ENCODE measurements at regions not wholly inside any gene's neighbourhood (a gene's known extent, or its start where the extent isn't known, plus 50 kb on each side); places are given as distances from the start of the nearest gene placed in this dataset.
"Not testable (repeated sequence)": the region's sequence is repeated elsewhere in the genome, so short reads cannot be mapped to it uniquely, and the experiment has no call there.

DNA sequence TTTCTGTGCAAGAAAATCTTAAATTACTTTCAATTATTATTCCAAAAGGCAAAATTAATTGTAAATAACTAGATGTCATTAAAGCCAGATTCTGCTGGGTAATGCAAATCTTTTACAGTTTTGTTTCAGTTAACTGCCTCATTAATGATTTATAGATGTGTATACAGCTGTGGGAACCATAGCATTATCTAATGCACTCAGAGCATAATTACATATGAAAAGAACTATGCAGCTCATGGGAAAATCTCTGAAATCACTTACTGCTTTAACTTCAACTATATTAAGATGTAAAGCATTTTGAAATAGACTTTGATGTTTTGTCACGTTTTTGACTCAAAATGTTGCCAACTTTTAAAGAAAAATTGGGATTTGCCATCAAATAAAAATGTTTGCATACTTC lies 630.3 kb upstream of the KLHL4 start:
- DNase-seq: no peak

DNA sequence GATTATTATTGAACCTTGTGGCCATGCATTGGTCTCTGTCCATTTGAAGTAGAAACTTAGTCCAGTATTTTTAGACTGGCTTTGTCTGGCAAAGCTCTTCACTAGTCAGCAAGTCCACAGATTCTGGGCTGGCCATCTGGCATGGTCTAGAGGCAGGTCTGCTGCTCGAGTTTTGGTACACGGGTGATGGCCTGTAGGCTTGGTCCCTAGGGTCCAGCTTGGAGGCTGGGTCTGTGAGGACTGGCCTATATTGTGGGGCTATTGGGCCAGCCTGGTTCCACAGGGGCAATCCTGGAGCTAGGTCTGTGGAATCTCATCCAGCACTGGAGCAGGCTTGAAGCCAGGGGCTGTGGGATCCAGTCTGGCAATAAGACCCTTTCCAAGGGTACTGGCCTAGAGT lies 607.6 kb upstream of the KLHL4 start:
- no peak for DNase-seq

DNA sequence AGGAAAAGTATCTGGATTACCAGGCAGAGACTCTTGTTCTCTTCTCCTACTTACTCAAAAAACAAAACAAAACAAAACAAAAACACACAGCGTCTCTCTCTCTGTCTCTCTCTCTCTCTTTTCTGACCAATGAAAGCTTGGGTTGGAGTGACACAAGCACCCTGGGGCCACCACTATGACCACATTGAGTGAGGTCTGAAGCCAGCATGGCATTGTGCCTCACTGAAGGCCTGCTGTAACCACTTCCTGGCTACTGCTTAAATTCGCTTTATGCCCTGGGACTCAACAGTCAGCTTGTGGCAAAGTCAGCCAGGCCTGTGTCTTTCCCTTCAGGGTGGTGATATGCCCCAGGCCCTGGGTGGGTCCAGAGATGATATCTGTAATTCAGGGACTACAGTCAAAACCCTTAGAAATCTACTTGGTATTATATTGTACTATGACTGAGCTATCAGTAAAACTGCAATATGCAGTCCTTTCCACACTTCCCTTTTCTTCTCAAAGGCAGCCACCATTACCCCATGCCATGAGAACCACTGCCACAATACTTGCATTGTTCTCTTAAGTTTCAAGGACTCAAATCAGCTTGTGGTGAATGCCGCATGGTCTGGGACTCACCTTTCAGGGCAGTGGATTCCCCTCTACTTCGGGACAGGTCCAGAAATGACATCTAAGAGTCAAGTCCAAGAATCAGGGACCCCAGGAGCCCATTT lies 606.8 kb upstream of the KLHL4 start:
- peak; percentile 1 for DNase-seq

DNA sequence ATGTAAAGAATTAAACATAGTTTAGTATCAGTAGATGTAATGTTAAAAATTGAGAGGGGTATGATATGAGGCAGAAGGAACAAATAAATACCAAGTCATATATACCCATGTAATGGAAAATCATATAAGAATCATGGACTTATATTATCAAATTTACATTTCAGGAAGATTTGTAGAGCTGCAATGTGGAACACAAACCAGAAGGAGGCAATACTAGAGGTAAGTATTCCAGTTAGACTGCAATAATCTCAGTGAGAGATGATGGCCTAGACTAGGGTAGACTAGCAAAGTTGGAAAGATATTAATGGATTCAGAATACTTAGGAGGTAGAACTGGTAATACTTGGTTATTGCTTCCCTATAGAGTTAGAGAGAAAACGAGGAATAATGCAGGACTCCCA lies 603.0 kb upstream of the KLHL4 start:
- DNase-seq: no peak

DNA sequence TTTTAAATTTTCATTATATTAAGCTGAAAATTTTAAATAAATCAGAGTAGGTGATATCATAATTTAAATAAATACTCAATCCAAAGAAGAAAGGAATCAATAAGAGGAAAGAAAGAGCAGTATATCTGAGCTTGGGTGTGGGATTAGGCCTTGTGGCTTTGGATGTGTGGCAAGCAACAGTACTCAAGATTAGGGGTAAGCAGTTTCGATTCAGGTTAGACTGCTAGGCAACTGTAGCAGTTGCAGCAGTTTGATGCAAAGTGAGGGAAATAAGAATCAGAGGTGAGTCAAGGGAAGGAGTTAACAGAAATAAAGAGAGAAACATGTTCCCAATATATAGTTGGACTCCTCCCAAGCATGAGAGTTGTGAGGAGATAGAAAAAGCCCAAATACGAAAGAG lies 599.6 kb upstream of the KLHL4 start:
- no peak for DNase-seq

DNA sequence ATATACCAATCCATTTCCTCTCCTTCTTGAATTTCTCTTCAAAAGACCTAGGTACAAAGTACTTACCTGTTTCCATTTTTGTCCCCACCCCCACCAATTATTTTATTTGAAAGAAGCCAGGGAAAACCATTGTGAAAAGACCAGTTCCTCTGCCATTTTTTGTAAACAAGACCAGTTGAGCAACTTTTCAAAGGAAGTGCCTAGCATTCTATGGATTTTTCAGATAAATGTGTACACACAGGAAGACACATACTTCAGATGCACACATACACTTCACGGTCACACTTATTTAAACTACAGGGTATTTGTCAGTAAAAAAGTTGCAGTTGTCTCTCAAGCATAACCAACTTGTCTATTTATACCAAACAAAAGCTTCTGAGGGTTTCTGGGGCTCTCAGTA lies 587.2 kb upstream of the KLHL4 start:
- no peak for DNase-seq

DNA sequence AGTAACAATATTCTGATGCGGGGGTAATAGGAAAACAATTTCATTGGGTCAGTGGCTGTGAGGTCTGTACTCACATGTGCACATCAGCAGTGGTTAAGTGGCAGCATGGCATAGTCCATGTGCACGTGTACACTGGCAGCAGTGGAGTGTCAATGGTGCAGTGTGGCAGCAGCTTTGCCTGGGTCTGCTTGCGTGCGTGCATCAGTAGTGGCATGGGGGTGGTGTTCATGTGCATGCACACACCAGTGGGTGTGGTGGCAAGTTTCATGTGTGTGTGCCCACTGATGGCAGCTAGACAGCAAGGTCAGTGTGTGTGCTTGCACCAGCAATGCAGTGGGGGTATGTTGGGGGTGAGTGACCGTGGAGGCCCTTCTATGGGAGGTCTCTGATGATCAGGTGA lies 581.6 kb upstream of the KLHL4 start:
- no peak for DNase-seq

DNA sequence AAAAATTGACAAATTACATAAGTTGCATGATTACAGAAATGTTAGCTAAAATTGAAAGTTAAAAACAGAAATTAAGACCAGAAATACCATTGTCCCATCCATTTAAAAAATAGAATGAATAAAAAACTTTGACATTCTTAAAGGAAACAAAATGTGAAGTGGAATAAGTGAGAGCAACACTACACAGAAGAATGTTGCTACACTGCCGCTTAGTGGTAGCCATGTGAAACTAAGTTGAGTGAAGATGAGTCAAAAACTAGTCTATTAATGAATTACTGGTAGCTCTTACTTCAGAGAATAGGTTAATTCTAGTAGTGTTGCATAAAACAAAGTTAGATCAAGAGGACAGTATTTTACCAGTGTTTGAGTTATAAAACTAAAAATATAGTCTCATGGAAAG lies 571.0 kb upstream of the KLHL4 start:
- peak; percentile 19 to 42 for DNase-seq

DNA sequence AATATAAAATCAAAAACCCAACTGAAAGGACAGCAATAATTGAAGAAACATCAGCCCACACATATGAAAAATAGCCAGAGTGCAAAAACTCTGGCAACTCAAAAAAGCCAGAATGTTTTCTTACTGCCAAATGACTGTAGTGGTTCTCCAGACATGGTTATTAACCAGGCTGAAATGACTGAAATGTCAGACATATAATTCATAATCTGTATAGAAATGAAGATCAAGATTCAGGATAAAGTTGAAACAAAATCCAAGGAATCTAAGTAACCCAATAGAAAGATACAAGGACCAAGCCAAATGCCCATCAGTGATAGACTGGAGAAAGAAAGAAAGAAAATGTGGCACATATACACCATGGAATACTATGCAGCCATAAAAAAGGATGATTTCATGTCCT lies 553.3 kb upstream of the KLHL4 start:
- no peak for DNase-seq

DNA sequence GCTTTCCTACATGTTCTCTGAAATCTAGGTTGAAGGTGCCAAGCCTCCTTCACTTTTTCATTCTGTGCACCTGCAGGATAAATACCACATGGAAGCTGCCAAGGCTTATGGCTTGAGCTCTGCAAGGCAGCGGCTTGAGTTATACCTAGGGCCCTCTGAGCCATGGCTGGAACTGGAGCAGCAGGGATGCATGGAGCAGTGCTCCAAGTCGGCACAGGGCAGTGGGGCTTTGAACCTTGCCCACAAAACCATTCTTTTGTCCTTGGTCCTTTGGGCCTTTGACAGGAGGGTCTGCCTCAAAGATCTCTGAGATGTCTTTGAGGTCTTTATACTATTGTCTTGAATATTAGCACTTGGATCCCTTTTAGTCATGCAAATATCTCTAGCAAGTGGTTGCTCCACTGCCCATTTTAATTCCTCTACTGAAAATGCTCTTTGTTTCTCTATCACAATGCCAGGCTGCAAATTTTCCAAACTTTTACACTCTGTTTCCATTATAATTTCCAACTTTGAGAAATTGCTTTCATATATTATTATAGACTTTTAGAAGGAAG lies 536.2 kb upstream of the KLHL4 start:
- no peak for DNase-seq

DNA sequence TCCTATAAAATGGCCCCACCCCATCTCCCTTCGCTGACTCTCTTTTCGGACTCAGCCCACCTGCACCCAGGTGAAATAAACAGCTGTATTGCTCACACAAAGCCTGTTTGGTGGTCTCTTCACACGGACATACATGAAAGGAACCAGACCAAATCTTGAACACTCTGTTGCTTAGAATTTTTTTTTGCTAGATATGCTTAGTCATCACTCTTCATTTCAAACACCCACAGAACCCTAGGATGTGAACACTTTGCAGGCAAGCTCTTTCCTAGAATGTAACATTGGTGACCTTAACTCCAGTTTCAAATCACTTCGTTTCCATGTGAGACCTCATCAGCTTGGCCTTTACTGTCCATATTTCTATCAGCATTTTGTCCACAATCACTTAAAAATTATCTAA lies 530.3 kb upstream of the KLHL4 start:
- DNase-seq: not testable (repeated sequence)

DNA sequence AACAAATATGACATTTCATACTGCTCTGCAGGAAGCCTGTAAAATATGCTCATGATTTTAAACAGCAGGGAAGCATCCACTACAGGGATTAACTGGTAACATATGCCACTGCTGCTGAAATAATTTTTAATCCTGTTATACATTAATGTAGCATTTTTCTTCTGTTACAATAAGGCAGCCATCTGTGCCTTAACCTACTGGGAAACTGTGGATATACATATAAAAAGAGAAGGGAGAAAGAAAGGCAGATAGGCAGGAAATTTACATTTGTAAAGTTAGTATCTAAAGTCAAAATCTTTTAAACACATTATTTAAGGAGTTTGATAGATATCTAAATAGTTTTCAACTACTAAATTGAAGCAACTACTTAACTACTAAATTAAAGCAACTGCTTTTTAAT lies 514.6 kb upstream of the KLHL4 start:
- DNase-seq: no peak

DNA sequence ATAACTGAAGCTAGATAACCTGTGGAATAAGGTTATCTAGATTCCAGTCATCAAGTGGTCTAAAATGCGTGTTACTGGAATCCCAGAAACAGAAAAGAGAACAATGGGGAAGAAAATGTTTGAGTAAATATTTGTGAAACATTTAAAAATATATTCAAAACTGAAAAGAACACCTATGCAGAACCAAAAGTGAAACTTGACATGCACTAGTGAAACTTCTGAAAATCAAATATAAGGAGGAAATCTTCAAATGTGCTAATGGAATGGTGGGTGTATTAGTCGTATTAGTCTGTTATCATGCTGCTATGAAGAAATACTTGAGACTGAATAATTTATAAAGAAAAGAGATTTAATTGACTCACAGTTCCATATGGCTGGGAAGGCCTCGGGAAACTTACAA lies 512.4 kb upstream of the KLHL4 start:
- no peak for DNase-seq

DNA sequence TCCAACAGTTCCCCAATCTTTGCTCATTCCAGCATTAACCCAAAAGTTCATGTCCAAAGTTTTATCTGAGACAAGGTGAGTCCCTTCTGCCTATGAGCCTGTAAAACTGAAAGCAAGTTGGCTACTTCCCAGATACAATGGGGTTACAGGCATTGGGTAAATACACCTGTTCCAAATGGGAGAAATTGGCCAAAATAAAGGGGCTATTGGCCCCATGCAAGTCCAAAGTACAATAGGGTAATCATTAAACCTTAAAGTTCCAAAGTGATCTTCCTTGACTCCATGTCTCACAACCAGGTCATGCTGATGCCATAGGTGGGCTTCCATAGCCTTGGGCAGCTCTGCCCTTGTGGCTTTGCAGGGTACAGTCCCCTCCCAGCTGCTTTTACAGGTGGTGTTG lies 511.7 kb upstream of the KLHL4 start:
- no peak for DNase-seq

DNA sequence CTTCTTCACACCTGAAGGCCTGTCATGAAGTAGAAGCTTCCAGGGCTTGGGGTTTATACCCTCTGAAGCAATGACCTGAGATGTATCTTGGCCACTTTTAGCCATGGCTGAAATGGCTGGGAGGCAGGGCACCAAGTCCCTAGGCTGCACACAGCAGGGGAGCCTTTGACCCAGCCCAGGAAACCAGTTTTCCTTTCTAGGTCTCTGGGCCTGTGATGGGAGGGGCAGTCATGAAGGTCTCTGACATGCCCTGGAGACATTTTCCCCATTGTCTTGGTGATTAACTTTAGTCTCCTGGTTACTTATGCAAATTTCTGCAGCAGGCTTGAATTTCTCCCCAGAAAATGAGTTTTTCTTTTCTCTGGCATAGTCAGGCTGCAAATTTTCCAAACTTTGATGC lies 511.0 kb upstream of the KLHL4 start:
- no peak for DNase-seq

DNA sequence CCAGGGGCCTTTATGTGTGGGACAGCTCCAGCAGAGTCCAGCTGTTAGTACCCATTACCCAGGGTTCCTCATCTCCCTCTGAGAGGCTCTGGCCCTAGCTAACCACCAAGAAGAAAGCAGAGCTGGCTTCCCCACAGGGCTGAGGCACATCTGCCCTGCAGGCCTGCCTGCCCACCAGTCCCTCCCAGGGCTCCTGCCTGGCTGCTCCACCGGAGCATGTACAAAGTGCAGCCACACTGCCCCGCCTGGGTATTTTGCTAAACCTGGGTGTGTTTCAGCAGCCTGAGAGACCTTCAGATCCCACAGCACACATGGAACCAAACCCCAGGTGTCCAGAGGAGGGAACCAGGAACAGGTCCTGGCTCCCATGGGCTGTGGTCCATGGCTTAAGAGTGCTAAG lies 500.4 kb upstream of the KLHL4 start:
- DNase-seq: no peak

DNA sequence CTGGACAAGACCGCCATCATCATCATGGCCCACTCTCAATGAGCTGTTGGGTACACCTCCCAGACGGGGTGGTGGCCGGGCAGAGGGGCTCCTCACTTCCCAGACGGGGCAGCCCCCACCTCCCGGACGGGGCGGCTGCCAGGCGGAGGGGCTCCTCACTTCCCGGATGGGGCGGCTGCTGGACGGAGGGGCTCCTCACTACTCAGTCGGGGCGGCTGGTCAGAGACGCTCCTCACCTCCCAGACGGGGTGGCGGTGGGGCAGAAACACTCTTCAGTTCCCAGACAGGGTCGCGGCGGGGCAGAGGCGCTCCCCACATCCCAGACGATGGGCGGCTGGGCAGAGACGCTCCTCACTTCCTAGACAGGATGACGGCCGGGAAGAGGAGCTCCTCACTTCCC lies 484.5 kb upstream of the KLHL4 start:
- DNase-seq: not testable (repeated sequence)

DNA sequence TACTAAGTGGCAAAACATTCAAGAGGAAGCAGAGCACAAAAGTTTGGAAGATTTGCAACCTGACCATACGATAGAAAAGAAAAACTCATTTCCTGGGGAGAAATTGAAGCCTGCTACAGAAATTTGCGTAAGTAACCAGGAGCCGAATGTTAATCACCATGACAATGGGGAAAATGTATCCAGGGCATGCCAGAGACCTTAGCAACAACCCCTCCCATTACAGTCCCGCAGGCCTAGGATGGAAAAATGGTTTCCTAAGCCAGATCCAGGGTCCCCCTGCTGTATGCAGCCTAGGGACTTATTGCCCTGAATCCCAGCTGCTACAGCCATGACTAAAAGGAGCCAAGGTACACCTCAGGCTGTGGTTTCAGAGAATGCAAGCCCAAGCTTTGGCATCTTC lies 472.2 kb upstream of the KLHL4 start:
- DNase-seq: no peak

DNA sequence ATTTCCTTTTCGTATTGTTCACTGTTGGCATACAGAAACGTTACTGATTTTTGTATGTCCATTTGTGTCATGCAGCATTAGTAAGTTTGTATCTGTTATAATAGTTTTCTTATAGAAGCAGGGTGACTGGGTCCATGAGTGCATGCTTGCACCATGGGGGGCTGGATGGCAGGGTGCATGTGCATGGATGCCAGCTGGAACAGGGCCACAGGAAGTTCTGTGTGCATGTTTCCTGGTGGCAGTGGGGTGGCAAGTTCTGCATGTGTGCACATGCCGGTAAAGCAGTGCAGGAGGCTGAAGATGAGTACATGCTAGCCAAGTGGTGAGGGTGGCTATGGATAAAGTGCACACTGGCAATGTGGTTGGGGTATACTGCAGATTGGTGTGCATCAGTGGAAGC lies 468.0 kb upstream of the KLHL4 start:
- no peak for DNase-seq

DNA sequence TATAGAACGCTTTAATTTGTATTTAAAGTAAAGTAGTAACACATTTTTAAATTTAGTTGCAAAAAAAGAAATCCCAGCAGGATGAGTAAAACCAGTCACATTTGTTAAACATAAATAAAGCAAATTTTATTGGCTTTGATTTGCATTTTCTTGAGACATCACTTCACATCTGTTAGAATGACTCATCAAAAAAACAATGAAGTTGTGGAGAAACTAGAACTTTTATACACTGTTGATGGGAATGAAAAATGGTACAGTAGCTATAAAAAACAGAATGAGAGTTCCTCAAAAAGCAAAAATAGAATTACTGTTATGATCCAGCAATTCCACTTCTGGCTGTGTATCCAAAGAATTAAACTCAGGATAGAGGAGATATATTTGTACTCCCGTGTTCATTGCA lies 454.0 kb upstream of the KLHL4 start:
- no peak for DNase-seq

DNA sequence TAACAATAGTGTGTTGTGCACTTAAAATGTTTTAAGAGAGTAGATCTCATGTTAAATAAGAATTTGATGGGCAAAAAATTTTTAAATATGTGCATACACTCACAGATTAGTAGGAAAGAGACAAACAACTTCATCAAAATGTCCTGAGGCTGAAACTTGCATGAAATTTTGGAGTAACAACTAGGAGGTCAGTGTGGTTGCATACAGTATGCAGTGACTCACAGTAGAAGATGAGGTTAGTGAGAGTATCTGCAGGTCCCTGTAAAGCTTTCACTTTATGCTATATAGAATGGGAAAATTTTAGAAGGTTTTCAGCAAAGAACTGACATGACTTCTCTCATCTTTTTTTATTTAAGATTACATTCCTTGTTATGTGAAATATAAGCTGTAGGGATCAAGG lies 453.1 kb upstream of the KLHL4 start:
- no peak for DNase-seq

DNA sequence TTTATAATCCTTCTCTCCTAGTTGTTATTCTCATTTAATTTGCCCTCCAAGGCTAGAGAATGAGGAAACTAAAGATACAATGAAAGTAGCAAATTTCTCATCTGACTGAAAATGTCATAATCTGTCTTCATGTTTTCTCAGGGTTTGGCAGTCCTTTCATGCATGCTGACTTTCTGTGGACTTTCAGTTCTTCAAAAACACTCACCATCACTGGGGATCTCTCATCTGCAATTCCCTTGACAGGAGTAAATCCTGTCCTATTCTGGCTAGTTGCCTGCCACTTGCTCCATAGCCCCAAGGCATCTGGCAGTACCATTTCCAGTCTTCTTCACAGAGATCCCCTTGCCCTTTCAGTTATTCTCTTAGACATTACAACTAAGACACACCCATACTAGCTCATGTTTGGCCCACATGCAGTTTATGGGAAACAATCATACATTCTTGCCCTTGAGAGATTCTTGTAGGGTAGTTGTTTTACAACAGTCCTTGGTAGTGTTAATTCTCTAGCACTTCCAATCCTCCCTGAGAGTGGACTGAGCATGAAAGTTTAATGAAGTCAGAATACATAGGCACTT lies 449.7 kb upstream of the KLHL4 start:
- no peak for DNase-seq

DNA sequence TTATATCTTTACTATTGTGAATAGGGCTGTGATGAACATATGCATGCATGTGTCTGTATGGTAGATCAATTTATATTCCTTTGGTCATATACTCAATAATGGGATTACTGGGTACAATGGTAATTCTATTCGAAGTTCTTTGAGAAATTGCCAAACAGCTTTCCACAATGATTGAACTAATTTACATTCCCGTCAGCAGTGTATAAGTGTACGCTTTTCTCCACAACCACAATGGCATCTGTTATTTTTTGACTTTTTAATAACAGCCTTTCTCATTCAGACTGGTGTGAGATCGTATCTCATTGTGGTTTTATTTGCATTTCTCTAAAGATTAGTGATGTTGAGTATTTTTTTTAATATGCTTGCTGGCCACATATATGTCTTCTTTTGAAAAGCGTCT lies 439.4 kb upstream of the KLHL4 start:
- no peak for DNase-seq

DNA sequence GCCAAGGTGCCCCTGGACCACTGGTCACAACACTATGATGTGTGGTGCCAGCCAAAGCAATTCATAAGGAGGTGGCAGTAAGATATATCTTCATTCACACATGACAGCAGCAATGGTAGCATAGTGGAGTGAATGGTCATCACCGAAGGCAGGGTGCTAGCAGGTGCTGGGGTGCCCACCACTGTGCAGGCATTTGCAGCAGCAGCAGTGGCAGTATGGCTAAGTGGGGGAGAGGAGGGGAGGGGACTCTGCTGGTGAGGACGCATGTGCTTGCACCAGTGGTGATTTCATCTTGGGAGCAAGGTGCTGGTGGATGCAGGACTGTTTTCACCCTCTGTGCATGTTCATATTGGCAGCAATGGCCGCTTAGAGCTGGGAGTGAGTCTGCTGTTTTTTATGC lies 419.1 kb upstream of the KLHL4 start:
- no peak for DNase-seq

DNA sequence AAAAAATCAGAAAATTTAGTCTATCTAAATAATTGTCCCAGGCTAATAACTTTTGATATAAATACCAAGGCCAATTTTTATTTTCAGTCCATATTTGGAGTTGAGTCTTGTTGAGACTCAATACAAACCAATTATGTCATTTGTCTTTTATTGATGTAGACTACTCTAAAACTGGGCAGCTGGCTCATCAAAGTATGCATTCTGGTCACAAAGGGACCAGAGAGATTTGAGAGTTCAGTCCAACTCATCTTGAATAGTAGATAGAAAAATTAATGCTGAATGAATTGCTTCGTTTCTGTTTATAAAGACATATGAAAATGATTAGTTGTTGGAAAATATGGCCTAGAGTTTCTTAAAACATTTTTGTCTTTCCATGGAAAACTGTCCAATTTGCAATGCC lies 412.5 kb upstream of the KLHL4 start:
- no peak for DNase-seq

Measured in Kasumi-1 (cell line).